ENCODE measurements at regions not wholly inside any gene's neighbourhood (a gene's known extent, or its start where the extent isn't known, plus 50 kb on each side); places are given as distances from the start of the nearest gene placed in this dataset.

GRCh38 chr11:37496201-37496600 is 898.2 kb upstream of the RAG2 start:
- H3K4ac ChIP-seq (ENCODE audit: low read depth, low read length) = no peak overlapping the region
- TF ChIP-seq CTCF (conservative IDR thresholded peaks at IDR 0.05) = no peak

More at GRCh38 chr11:37496201-37496600, 898.2 kb upstream of the RAG2 start:
- no peak for DNase-seq
- Histone ChIP-seq H3K79me1 (ENCODE audit: insufficient read depth, low read depth, low read length, poor library complexity, severe bottlenecking) (no peaks in the 10 kb centered on the region), H2BK20ac (ENCODE audit: low read depth, low read length, poor library complexity, severe bottlenecking) (no peak overlapping the region), H2BK12ac (ENCODE audit: insufficient read length, low read depth, low read length) (no peak overlapping the region), H3K27me3 (ENCODE audit: insufficient read depth, low read length) (no peaks in the 10 kb centered on the region), H3K23me2 (ENCODE audit: insufficient read length, low read depth, low read length, poor library complexity, severe bottlenecking) (no peaks in the 10 kb centered on the region), H3K27ac (ENCODE audit: insufficient read length, low read depth, low read length) (no peak overlapping the region), H4K8ac (replicated peaks; ENCODE audit: insufficient read length, low read depth, low read length) (no peak overlapping the region), H3T11ph (ENCODE audit: low read length) (no peak overlapping the region), H3K9ac (ENCODE audit: extremely low read depth, insufficient read length, low read length) (no peak overlapping the region), H3K23ac (ENCODE audit: insufficient read length, low read depth, low read length) (no peak overlapping the region), H3K79me2 (ENCODE audit: insufficient read depth, low read length) (no peaks in the 10 kb centered on the region), H3K4me1 (ENCODE audit: insufficient read depth, low read length) (no peaks in the 10 kb centered on the region), H4K5ac (ENCODE audit: insufficient read length, low read depth, low read length) (no peak overlapping the region), H3K56ac (ENCODE audit: insufficient read length, low read depth, low read length) (no peak overlapping the region), H2BK5ac (ENCODE audit: insufficient read length, low read length) (no peak overlapping the region), H4K20me1 (ENCODE audit: control insufficient read depth, insufficient read depth, insufficient read length) (no peaks in the 10 kb centered on the region), H2BK120ac (ENCODE audit: low read depth, low read length, poor library complexity, severe bottlenecking) (no peak overlapping the region), H3K4me2 (ENCODE audit: insufficient read depth, insufficient read length, low read length) (no peak overlapping the region), H2AK5ac (ENCODE audit: insufficient read length, low read length) (no peak overlapping the region), H4K91ac (ENCODE audit: insufficient read length, low read depth, low read length) (no peak overlapping the region), H3K14ac (ENCODE audit: insufficient read depth, low read length) (no peak overlapping the region), H2AFZ (ENCODE audit: low read length) (no peak overlapping the region), H2BK15ac (ENCODE audit: low read depth, low read length) (no peak overlapping the region), H3K9me3 (ENCODE audit: control insufficient read depth, low read depth, low read length) (no peaks in the 10 kb centered on the region), H3K18ac (ENCODE audit: insufficient read length, low read depth, low read length) (no peak overlapping the region)
- Mint-ChIP-seq H3K9me3 (peaks cover 1 to 5% of the 10 kb centered on the region in 2 experiments; a peak in 1 of 5 replicates), H3K4me1 (no peaks in the 10 kb centered on the region; a peak in 1 of 4 replicates), H3K36me3 (ENCODE audit: insufficient read depth in 1 of 3, low read depth in 3 of 3) (no peaks in the 10 kb centered on the region), H3K4me3 (no peak overlapping the region), H3K27me3 (ENCODE audit: low read depth) (no peaks in the 10 kb centered on the region), H3K27ac (no peak overlapping the region)
- no CpG with 5 or more reads among the region's 1 CpG for WGBS (ENCODE audit: extremely low coverage, insufficient read length, low lambda C conversion rate)
